Neural cell (in vitro differentiated cells): ENCODE measurements at regions not wholly inside any gene's neighbourhood (a gene's known extent, or its start where the extent isn't known, plus 50 kb on each side); places are given as distances from the start of the nearest gene placed in this dataset.

ENCODE experiments used
- H2AFZ ChIP-seq: fragments of 200-600, 300-800 bp; sonication (generic), shearing (Covaris generic); 2 replicates; pipeline ENCODE4 v1.6.0; 2014; ENCODE audit warnings: low read depth, mild to moderate bottlenecking, antibody characterized with exemption, low read length, moderate library complexity
- H3F3A ChIP-seq: fragments of 200-600 bp; shearing (Covaris generic); 2 replicates; pipeline ENCODE4 v1.6.1; 2016; ENCODE audit warnings: mild to moderate bottlenecking, moderate library complexity, mixed read lengths, antibody characterized with exemption, low read length; ENCODE audit not compliant: insufficient read depth, poor library complexity, severe bottlenecking
- H3K27ac ChIP-seq: fragments of 200-600, 300-800 bp; sonication (generic), shearing (Covaris generic); 2 replicates; pipeline ENCODE4 v1.5.1; 2014; ENCODE audit warnings: mild to moderate bottlenecking, low read length, moderate library complexity
- H3K27me3 ChIP-seq: fragments of 300-800, 200-600 bp; sonication (generic), shearing (Covaris generic); 2 replicates; pipeline ENCODE4 v1.6.0; 2014; ENCODE audit warnings: mild to moderate bottlenecking, low read depth, low read length, moderate library complexity; ENCODE audit not compliant: insufficient read depth
- H3K36me3 ChIP-seq: fragments of 300-800, 200-600 bp; sonication (generic), shearing (Covaris generic); 2 replicates; pipeline ENCODE4 v1.5.1; 2014; ENCODE audit warnings: mild to moderate bottlenecking, antibody characterized with exemption, low read length, moderate library complexity; ENCODE audit not compliant: insufficient read depth
- H3K4me2 ChIP-seq: fragments of 300-800, 200-600 bp; sonication (generic), shearing (Covaris generic); 2 replicates; pipeline ENCODE4 v1.6.0; 2014; ENCODE audit warnings: mild to moderate bottlenecking, low read length
- H3K4me3 ChIP-seq: fragments of 300-800, 200-600 bp; sonication (generic), shearing (Covaris generic); 2 replicates; pipeline ENCODE4 v1.5.1; 2014; ENCODE audit warnings: mild to moderate bottlenecking, low read length, moderate library complexity
- H3K79me2 ChIP-seq: fragments of 200-600 bp; shearing (Covaris generic); replicated peaks from 2 replicates; pipeline ENCODE4 v1.6.0; 2014; ENCODE audit warnings: mild to moderate bottlenecking, low read length, moderate library complexity; ENCODE audit not compliant: insufficient read depth
- H3K9ac ChIP-seq: fragments of 300-800, 200-600 bp; sonication (generic), shearing (Covaris generic); 2 replicates; pipeline ENCODE4 v1.6.1; 2016; ENCODE audit warnings: mild to moderate bottlenecking, low read length, mixed read lengths
- H3K9me2 ChIP-seq: fragments of 200-600 bp; shearing (Covaris generic); 2 replicates; pipeline ENCODE4 v1.6.1; 2016; ENCODE audit warnings: mild to moderate bottlenecking, low read length, mixed read lengths; ENCODE audit not compliant: insufficient read depth
- H3K9me3 ChIP-seq: fragments of 200-600, 300-800 bp; sonication (generic), shearing (Covaris generic); 2 replicates; pipeline ENCODE4 v1.6.1; 2016; ENCODE audit warnings: mild to moderate bottlenecking, mixed run types, low read length, moderate library complexity, mixed read lengths
- H4K20me1 ChIP-seq: fragments of 200-600 bp; shearing (Covaris generic); 2 replicates; pipeline ENCODE4 v1.6.1; 2016; ENCODE audit warnings: mild to moderate bottlenecking, mixed run types; ENCODE audit not compliant: insufficient read depth
- CTCF ChIP-seq: fragments of 450-650 bp; IDR thresholded peaks from 2 replicates; pipeline ENCODE4 v1.5.1; 2014; ENCODE audit warnings: antibody characterized with exemption, mild to moderate bottlenecking, moderate library complexity; ENCODE audit not compliant: poor library complexity, severe bottlenecking
- EP300 ChIP-seq: fragments of 450-650 bp; conservative IDR thresholded peaks from 2 replicates; pipeline ENCODE4 v1.6.1; 2014; ENCODE audit warnings: antibody characterized with exemption, mild to moderate bottlenecking, moderate library complexity; ENCODE audit not compliant: poor library complexity, severe bottlenecking
- EZH2 ChIP-seq: fragments of 200-600, 300-800 bp; shearing (Covaris generic), sonication (generic); IDR thresholded peaks from 2 replicates; pipeline ENCODE4 v1.6.1; 2014; ENCODE audit warnings: antibody characterized with exemption, low read length, borderline replicate concordance, mild to moderate bottlenecking; ENCODE audit not compliant: insufficient read depth, poor library complexity, severe bottlenecking
- MXI1 ChIP-seq: fragments of 450-650 bp; conservative IDR thresholded peaks from 2 replicates; pipeline ENCODE4 v1.6.1; 2014; ENCODE audit warnings: antibody characterized with exemption, mild to moderate bottlenecking; ENCODE audit not compliant: poor library complexity, severe bottlenecking
- POLR2AphosphoS5 ChIP-seq: IDR thresholded peaks from 2 replicates; pipeline ENCODE4 v1.6.1; 2012
- RAD21 ChIP-seq: fragments of 450-650 bp; conservative IDR thresholded peaks from 2 replicates; pipeline ENCODE4 v1.6.1; 2014; ENCODE audit warnings: antibody characterized with exemption, mild to moderate bottlenecking, moderate library complexity
- REST ChIP-seq: IDR thresholded peaks from 2 replicates; pipeline ENCODE4 v1.6.1; 2012; ENCODE audit warnings: borderline replicate concordance
- SMC3 ChIP-seq: fragments of 450-650 bp; conservative IDR thresholded peaks from 2 replicates; pipeline ENCODE4 v1.6.1; 2014; ENCODE audit warnings: antibody characterized with exemption, mild to moderate bottlenecking, moderate library complexity; ENCODE audit not compliant: poor library complexity
- TAF1 ChIP-seq: IDR thresholded peaks from 2 replicates; pipeline ENCODE4 v1.6.1; 2012; ENCODE audit warnings: low read depth

- Histone ChIP-seq H3K4me3 (no peak overlapping the region), H3K27ac (no peak overlapping the region), H3K36me3 (no peaks in the 10 kb centered on the region), H4K20me1 (no peaks in the 10 kb centered on the region), H3K9me3 (no peaks in the 10 kb centered on the region), H3F3A (peaks cover 2% of the 10 kb centered on the region), H3K79me2 (no peaks in the 10 kb centered on the region), H3K9me2 (no peaks in the 10 kb centered on the region), H2AFZ (no peak overlapping the region), H3K9ac (no peak overlapping the region), H3K4me2 (no peak overlapping the region), H3K27me3 (no peaks in the 10 kb centered on the region)
- TF ChIP-seq EZH2 (no peak), POLR2AphosphoS5 (no peak), RAD21 (no peak), MXI1 (no peak), TAF1 (no peak), CTCF (no peak), REST (no peak), SMC3 (no peak), EP300 (no peak)
Observed at GRCh38 chr13:64239372-64239771, 2823.7 kb upstream of the PCDH20 start.

- H3K9ac ChIP-seq, result no peak overlapping the region
- no peaks in the 10 kb centered on the region for H3F3A ChIP-seq
- no peaks in the 10 kb centered on the region for H3K9me2 ChIP-seq
- no peaks in the 10 kb centered on the region for H3K27me3 ChIP-seq
- H3K9me3 ChIP-seq, result no peaks in the 10 kb centered on the region
- no peak overlapping the region for H3K27ac ChIP-seq
- TF ChIP-seq SMC3, result no peak
- no peaks in the 10 kb centered on the region for H3K36me3 ChIP-seq
- H3K79me2 ChIP-seq, result no peaks in the 10 kb centered on the region
- no peaks in the 10 kb centered on the region for H4K20me1 ChIP-seq
- H3K4me3 ChIP-seq, result no peak overlapping the region
- no peak overlapping the region for H3K4me2 ChIP-seq
- no peak overlapping the region for H2AFZ ChIP-seq
Observed at GRCh38 chr13:64234255-64234654, 2818.6 kb upstream of the PCDH20 start.

- TF ChIP-seq POLR2AphosphoS5, result no peak
- TF ChIP-seq TAF1, result no peak
- TF ChIP-seq RAD21, result no peak
- no peak for TF ChIP-seq REST
- TF ChIP-seq EP300, result no peak
- TF ChIP-seq MXI1, result no peak
- TF ChIP-seq SMC3, result no peak
- TF ChIP-seq EZH2, result no peak
- no peak for TF ChIP-seq CTCF
Observed at GRCh38 chr13:64223016-64223415, 2807.4 kb upstream of the PCDH20 start.

More at GRCh38 chr13:64223016-64223415, 2807.4 kb upstream of the PCDH20 start:
- Histone ChIP-seq H3K9ac (no peak overlapping the region), H3K36me3 (no peaks in the 10 kb centered on the region), H3K9me2 (no peaks in the 10 kb centered on the region), H2AFZ (no peak overlapping the region), H3K27me3 (no peaks in the 10 kb centered on the region), H3F3A (no peaks in the 10 kb centered on the region), H3K9me3 (no peaks in the 10 kb centered on the region), H3K4me2 (no peak overlapping the region), H4K20me1 (no peaks in the 10 kb centered on the region), H3K27ac (no peak overlapping the region), H3K4me3 (no peak overlapping the region), H3K79me2 (no peaks in the 10 kb centered on the region)
